Muscle of back (tissue), 3 donors: ENCODE measurements at regions not wholly inside any gene's neighbourhood (a gene's known extent, or its start where the extent isn't known, plus 50 kb on each side); places are given as distances from the start of the nearest gene placed in this dataset.
"Not testable (repeated sequence)": the region's sequence is repeated elsewhere in the genome, so short reads cannot be mapped to it uniquely, and the experiment has no call there.

Source experiments
- DNase-seq, 3 donors: peaks; one replicate each; pipeline versions ENCODE4 v3.0.0 to v3.0.0-alpha.2; 2013

- no peak for DNase-seq
Observed at GRCh38 chr6:131427434-131428058, 145.5 kb upstream of the ARG1 start.

- no peak for DNase-seq
Observed at GRCh38 chr6:131430531-131430930, 142.5 kb upstream of the ARG1 start.

GRCh38 chr6:131431718-131432117, 141.3 kb upstream of the ARG1 start:
- DNase-seq = no peak

- no peak for DNase-seq
Observed at GRCh38 chr6:131433927-131434326, 139.1 kb upstream of the ARG1 start.

- no peak for DNase-seq
Observed at GRCh38 chr6:131436358-131436757, 136.7 kb upstream of the ARG1 start.

GRCh38 chr6:131443014-131443413, 130.0 kb upstream of the ARG1 start:
- no peak for DNase-seq

GRCh38 chr6:131443514-131443913, 129.5 kb upstream of the ARG1 start:
- no peak for DNase-seq

GRCh38 chr6:131445356-131445755, 127.7 kb upstream of the ARG1 start:
- DNase-seq = not testable (repeated sequence)

GRCh38 chr6:131450861-131451260, 122.2 kb upstream of the ARG1 start:
- no peak for DNase-seq

- DNase-seq = no peak
Observed at GRCh38 chr6:131451321-131452144, 121.5 kb upstream of the ARG1 start.

- DNase-seq = no peak
Observed at GRCh38 chr6:131453803-131454202, 119.2 kb upstream of the ARG1 start.

GRCh38 chr6:131456565-131456964, 116.5 kb upstream of the ARG1 start:
- DNase-seq = no peak

- peak in 1 of 3 donors; percentile 32 for DNase-seq
Observed at GRCh38 chr6:131459005-131459404, 114.0 kb upstream of the ARG1 start.

GRCh38 chr6:131460614-131461000, 112.4 kb upstream of the ARG1 start:
- DNase-seq = peak in 1 of 3 donors; percentile 22

- DNase-seq = no peak
Observed at GRCh38 chr6:131469130-131469529, 103.9 kb upstream of the ARG1 start.

GRCh38 chr6:131470534-131470933, 102.5 kb upstream of the ARG1 start:
- no peak for DNase-seq

- DNase-seq = no peak
Observed at GRCh38 chr6:131471331-131471730, 101.7 kb upstream of the ARG1 start.

- not testable (repeated sequence) for DNase-seq
Observed at GRCh38 chr6:131473303-131473702, 99.7 kb upstream of the ARG1 start.

- no peak for DNase-seq
Observed at GRCh38 chr6:131476362-131476761, 96.7 kb upstream of the ARG1 start.

- DNase-seq = not testable (repeated sequence)
Observed at GRCh38 chr6:131478740-131479211, 94.2 kb upstream of the ARG1 start.

- DNase-seq = no peak
Observed at GRCh38 chr6:131486608-131487007, 86.4 kb upstream of the ARG1 start.

GRCh38 chr6:131488780-131489179, 84.2 kb upstream of the ARG1 start:
- DNase-seq = no peak

- no peak for DNase-seq
Observed at GRCh38 chr6:131490441-131490840, 82.6 kb upstream of the ARG1 start.
